SK-N-SH (cell line): ENCODE measurements at regions not wholly inside any gene's neighbourhood (a gene's known extent, or its start where the extent isn't known, plus 50 kb on each side); places are given as distances from the start of the nearest gene placed in this dataset.
A peak's percentile ranks its signal among the peaks of the same experiment; 100 is the strongest.

Source experiments
- CTCF ChIA-PET: fragments of 300-600, 350-600 bp; formaldehyde crosslinking; extraction: SDS; loops from one replicate; lab custom pipeline; 2021; lab: Yijun Ruan, JAX
- POLR2A ChIA-PET: fragments of 350-600 bp; sonication (Branson Sonifier 250); formaldehyde crosslinking; extraction: SDS; loops from one replicate; lab custom pipeline; 2020; ENCODE audit warnings: antibody characterized with exemption, inconsistent platforms; lab: Yijun Ruan, JAX
- DNase-seq: peaks from one replicate; pipeline ENCODE4 v3.0.0; 2012
- H2AFZ ChIP-seq: fragments of 200-600 bp; sonication (generic); 2 replicates; pipeline ENCODE4 v1.8.1; 2016; ENCODE audit warnings: antibody characterized with exemption, mild to moderate bottlenecking, low read depth
- H3F3A ChIP-seq: fragments of 200-600 bp; sonication (generic); replicated peaks from 2 replicates; pipeline ENCODE3; 2016; ENCODE audit warnings: antibody characterized with exemption, mild to moderate bottlenecking; ENCODE audit not compliant: insufficient read depth
- H3K27ac ChIP-seq, 2 experiments: fragments of 200-500 bp in 1 of 2; fragments of 200-600 bp in 1 of 2; sonication (Bioruptor generic) in 1 of 2; sonication (generic), shearing (Covaris generic) in 1 of 2; 2 replicates each; pipeline versions ENCODE4 v1.5.1 to v1.6.1; 2014 to 2016; ENCODE audit warnings: low read depth in 2 of 2, inconsistent platforms in 1 of 2, low read length in 1 of 2, mild to moderate bottlenecking in 1 of 2, mixed read lengths in 1 of 2
- H3K27me3 ChIP-seq: fragments of 200-600 bp; sonication (generic), shearing (Covaris generic); 2 replicates; pipeline ENCODE4 v1.6.1; 2016; ENCODE audit warnings: mixed run types; ENCODE audit not compliant: insufficient read depth
- H3K36me3 ChIP-seq, 2 experiments: fragments of 200-500 bp in 1 of 2; fragments of 200-600 bp in 1 of 2; sonication (Bioruptor generic) in 1 of 2; sonication (generic) in 1 of 2; replicated peaks in 1 of 2; 2 replicates each; pipeline versions ENCODE3 to v1.5.1; 2014 to 2016; ENCODE audit warnings: low read length in 1 of 2, mild to moderate bottlenecking in 1 of 2; ENCODE audit not compliant: insufficient read depth in 2 of 2, control insufficient read depth in 1 of 2
- H3K4me1 ChIP-seq, 2 experiments: fragments of 200-500 bp in 1 of 2; fragments of 200-600 bp in 1 of 2; sonication (Bioruptor generic) in 1 of 2; sonication (generic), shearing (Covaris generic) in 1 of 2; 2 replicates each; pipeline versions ENCODE4 v1.5.1 to v1.6.1; 2014 to 2016; ENCODE audit warnings: low read depth in 1 of 2, low read length in 1 of 2, mixed run types in 1 of 2; ENCODE audit not compliant: insufficient read depth in 2 of 2, control insufficient read depth in 1 of 2
- H3K4me2 ChIP-seq: fragments of 200-600 bp; sonication (generic), shearing (Covaris generic); 2 replicates; pipeline ENCODE4 v1.6.1; 2017; ENCODE audit warnings: mixed run types
- H3K4me3 ChIP-seq, 2 experiments: fragments of 200-500 bp in 1 of 2; fragments of 200-600 bp in 1 of 2; sonication (Bioruptor generic) in 1 of 2; sonication (generic), shearing (Covaris generic) in 1 of 2; 2 replicates each; pipeline versions ENCODE4 v1.5.1 to v1.8.1; 2014 to 2016; ENCODE audit warnings: low read depth in 2 of 2, inconsistent platforms in 1 of 2, low read length in 1 of 2, mild to moderate bottlenecking in 1 of 2, mixed read lengths in 1 of 2, moderate library complexity in 1 of 2
- H3K79me2 ChIP-seq: fragments of 200-600 bp; sonication (generic); 2 replicates; pipeline ENCODE4 v1.8.1; 2017; ENCODE audit warnings: mild to moderate bottlenecking; ENCODE audit not compliant: insufficient read depth
- H3K9ac ChIP-seq: fragments of 200-600 bp; sonication (generic); 2 replicates; pipeline ENCODE4 v1.6.1; 2017; ENCODE audit warnings: mixed run types
- H3K9me2 ChIP-seq: fragments of 200-600 bp; sonication (generic); 2 replicates; pipeline ENCODE4 v1.6.1; 2017; ENCODE audit warnings: mixed run types
- H3K9me3 ChIP-seq: fragments of 200-600 bp; sonication (generic); 2 replicates; pipeline ENCODE4 v1.6.1; 2017; ENCODE audit warnings: mixed run types, mild to moderate bottlenecking, moderate library complexity
- H4K20me1 ChIP-seq: fragments of 200-600 bp; sonication (generic); 2 replicates; pipeline ENCODE4 v1.6.1; 2017; ENCODE audit warnings: mild to moderate bottlenecking, mixed run types; ENCODE audit not compliant: insufficient read depth
- CHD2 ChIP-seq: fragments of 150-350 bp; IDR thresholded peaks from 2 replicates; pipeline ENCODE4 v1.6.1; 2018; ENCODE audit warnings: low read length; ENCODE audit not compliant: partially characterized antibody
- CTCF ChIP-seq: fragments of 200-600 bp; sonication (generic); IDR thresholded peaks from 2 replicates; pipeline ENCODE4 v1.6.1; 2017; ENCODE audit warnings: antibody characterized with exemption, mild to moderate bottlenecking, moderate library complexity
- ELF1 ChIP-seq: IDR thresholded peaks from 2 replicates; pipeline ENCODE4 v1.4.0; 2012
- EP300 ChIP-seq, 2 experiments: IDR thresholded peaks; 2 replicates each; pipeline versions ENCODE4 v1.4.0 to v1.6.1; 2012; ENCODE audit warnings: borderline replicate concordance in 1 of 2, low read depth in 1 of 2, low read length in 1 of 2
- EZH2phosphoT487 ChIP-seq: fragments of 200-600 bp; sonication (generic); IDR thresholded peaks from 2 replicates; pipeline ENCODE4 v1.6.1; 2017; ENCODE audit warnings: low read depth, mixed run types, mild to moderate bottlenecking, antibody characterized with exemption, moderate library complexity, borderline replicate concordance
- FOXJ3 ChIP-seq: sonication (generic); formaldehyde crosslinking; IDR thresholded peaks from 2 replicates; pipeline ENCODE4 v1.5.1; 2020; ENCODE audit warnings: mild to moderate bottlenecking, missing genetic modification reagents
- GATA2 ChIP-seq: sonication (generic); formaldehyde crosslinking; IDR thresholded peaks from 2 replicates; pipeline ENCODE4 v1.5.0; 2020; ENCODE audit warnings: mild to moderate bottlenecking, missing genetic modification reagents
- MEF2A ChIP-seq: IDR thresholded peaks from 2 replicates; pipeline ENCODE4 v1.4.0; 2012; ENCODE audit warnings: low read depth, borderline replicate concordance
- POLR2AphosphoS5 ChIP-seq: IDR thresholded peaks from 2 replicates; pipeline ENCODE4 v1.6.1; 2012; ENCODE audit warnings: low read depth, low read length
- RCOR1 ChIP-seq: fragments of 150-350 bp; IDR thresholded peaks from 2 replicates; pipeline ENCODE4 v1.6.1; 2017; ENCODE audit warnings: antibody characterized with exemption, low read length
- RFX5 ChIP-seq: IDR thresholded peaks from 2 replicates; pipeline ENCODE4 v1.6.1; 2012; ENCODE audit warnings: mild to moderate bottlenecking, improper control_type of control experiment, low read length
- RXRA ChIP-seq: IDR thresholded peaks from 2 replicates; pipeline ENCODE4 v1.4.0; 2012; ENCODE audit warnings: low read depth, mild to moderate bottlenecking, borderline replicate concordance
- SMC3 ChIP-seq: IDR thresholded peaks from 2 replicates; pipeline ENCODE4 v1.6.1; 2012; ENCODE audit warnings: low read depth, low read length, improper control_type of control experiment
- TAF1 ChIP-seq: IDR thresholded peaks from 2 replicates; pipeline ENCODE4 v1.6.1; 2012; ENCODE audit warnings: low read depth, mild to moderate bottlenecking, low read length, moderate library complexity, borderline replicate concordance
- USF1 ChIP-seq: IDR thresholded peaks from 2 replicates; pipeline ENCODE4 v1.4.0; 2012; ENCODE audit warnings: low read depth, borderline replicate concordance
- WGBS: methylation state at CpG from one replicate; pipeline ENCODE4 v1.1.6; 2017; ENCODE audit warnings: low lambda C conversion rate; 5-methylcytosine and 5-hydroxymethylcytosine counted together
- TF ChIP-seq, protein P1 (sequence below): IDR thresholded peaks from 2 replicates; pipeline ENCODE4 v1.6.1; 2012; ENCODE audit warnings: mild to moderate bottlenecking, low read depth, low read length, moderate library complexity

DNA sequence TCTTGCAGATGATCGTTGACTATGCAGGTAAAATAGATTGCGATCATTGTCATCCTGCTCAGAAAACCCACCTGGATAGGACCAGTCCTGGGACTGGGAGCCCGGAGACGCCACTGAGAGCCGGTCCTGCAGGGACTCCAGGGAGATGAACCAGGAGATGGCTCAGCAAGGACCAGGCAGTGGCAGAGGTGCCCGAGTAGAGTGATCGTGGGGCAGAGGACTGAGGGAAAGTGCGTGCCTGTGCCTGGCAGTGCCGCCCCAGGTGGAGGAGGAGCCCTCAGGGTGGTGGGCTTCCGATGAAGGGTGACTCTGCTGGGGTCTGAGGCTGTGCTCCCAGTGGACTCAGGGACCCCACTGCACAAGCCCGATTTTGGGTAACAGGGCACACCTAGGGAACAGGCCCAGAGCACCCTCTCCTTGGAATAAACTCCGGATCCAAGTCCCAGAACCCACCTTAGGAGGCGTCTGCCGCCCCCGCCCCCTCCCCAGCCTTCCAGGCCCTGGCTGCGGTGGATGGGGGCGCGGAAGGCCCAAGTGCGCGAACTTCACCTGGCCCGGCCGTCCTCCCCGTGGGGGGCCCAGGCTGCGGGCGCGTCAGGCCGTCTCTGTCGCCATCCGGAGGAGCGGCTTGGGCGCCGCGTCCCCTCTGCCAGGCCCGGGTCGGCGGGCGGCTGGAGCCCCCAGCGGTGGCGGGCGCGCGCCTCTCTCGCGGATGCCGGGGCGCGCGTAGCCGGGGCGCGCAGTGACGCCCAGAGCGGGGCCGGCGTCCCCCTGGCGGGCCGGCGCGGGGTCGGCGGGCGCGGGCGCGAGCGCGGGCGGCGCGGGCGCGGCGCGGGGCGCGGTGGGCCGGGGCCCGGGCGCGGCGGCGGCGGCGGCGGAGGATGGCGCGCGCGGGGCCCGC is 1338.8 kb downstream of the BRD1 start:
- Histone ChIP-seq H3K4me1 (no peaks in the 10 kb centered on the region; a peak in 1 of 4 replicates), H3F3A (peaks cover 6% of the 10 kb centered on the region), H3K36me3 (no peaks in the 10 kb centered on the region), H3K9ac (no peak overlapping the region), H3K27me3 (peaks cover 51% of the 10 kb centered on the region; the same call in 1 of the 2 replicates), H3K9me2 (no peaks in the 10 kb centered on the region), H4K20me1 (no peaks in the 10 kb centered on the region), H3K27ac (no peak overlapping the region), H3K9me3 (no peaks in the 10 kb centered on the region), H3K4me2 (no peak overlapping the region), H3K79me2 (no peaks in the 10 kb centered on the region), H2AFZ (no peak overlapping the region), H3K4me3 (no peak overlapping the region)
- 21% methylated on average over 34 of the region's 90 CpGs for WGBS
- TF ChIP-seq RXRA = no peak
- no peak for TF ChIP-seq USF1
- no peak for TF ChIP-seq CHD2
- TF ChIP-seq EP300 (IDR thresholded peaks at IDR 0.05; ENCODE audit: borderline replicate concordance in 1 of 2, low read depth in 1 of 2, low read length in 1 of 2) = no peak
- TF ChIP-seq SMC3 = no peak
- no peak for TF ChIP-seq FOXJ3 (CRISPR knock-in tag)
- TF ChIP-seq POLR2AphosphoS5 = no peak
- TF ChIP-seq TAF1 = no peak
- TF ChIP-seq, protein P1, sequence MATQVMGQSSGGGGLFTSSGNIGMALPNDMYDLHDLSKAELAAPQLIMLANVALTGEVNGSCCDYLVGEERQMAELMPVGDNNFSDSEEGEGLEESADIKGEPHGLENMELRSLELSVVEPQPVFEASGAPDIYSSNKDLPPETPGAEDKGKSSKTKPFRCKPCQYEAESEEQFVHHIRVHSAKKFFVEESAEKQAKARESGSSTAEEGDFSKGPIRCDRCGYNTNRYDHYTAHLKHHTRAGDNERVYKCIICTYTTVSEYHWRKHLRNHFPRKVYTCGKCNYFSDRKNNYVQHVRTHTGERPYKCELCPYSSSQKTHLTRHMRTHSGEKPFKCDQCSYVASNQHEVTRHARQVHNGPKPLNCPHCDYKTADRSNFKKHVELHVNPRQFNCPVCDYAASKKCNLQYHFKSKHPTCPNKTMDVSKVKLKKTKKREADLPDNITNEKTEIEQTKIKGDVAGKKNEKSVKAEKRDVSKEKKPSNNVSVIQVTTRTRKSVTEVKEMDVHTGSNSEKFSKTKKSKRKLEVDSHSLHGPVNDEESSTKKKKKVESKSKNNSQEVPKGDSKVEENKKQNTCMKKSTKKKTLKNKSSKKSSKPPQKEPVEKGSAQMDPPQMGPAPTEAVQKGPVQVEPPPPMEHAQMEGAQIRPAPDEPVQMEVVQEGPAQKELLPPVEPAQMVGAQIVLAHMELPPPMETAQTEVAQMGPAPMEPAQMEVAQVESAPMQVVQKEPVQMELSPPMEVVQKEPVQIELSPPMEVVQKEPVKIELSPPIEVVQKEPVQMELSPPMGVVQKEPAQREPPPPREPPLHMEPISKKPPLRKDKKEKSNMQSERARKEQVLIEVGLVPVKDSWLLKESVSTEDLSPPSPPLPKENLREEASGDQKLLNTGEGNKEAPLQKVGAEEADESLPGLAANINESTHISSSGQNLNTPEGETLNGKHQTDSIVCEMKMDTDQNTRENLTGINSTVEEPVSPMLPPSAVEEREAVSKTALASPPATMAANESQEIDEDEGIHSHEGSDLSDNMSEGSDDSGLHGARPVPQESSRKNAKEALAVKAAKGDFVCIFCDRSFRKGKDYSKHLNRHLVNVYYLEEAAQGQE = no peak
- no peak for TF ChIP-seq ELF1
- no peak for TF ChIP-seq EZH2phosphoT487
- TF ChIP-seq RCOR1 = no peak
- no peak for TF ChIP-seq MEF2A
- TF ChIP-seq CTCF = no peak
- no peak for TF ChIP-seq GATA2 (CRISPR knock-in tag)
- TF ChIP-seq RFX5 = no peak
- DNase-seq = peak; percentile 54
- ChIA-PET POLR2A (no interaction called here), CTCF (no interaction called here)
